ENCODE measurements at regions not wholly inside any gene's neighbourhood (a gene's known extent, or its start where the extent isn't known, plus 50 kb on each side); places are given as distances from the start of the nearest gene placed in this dataset.

- no peak for DNase-seq
These were observed 61.9 kb upstream of the NRSN1 start for GRCh38 chr6:24064106-24064505.

- no peak for DNase-seq
These were observed 61.2 kb upstream of the NRSN1 start for GRCh38 chr6:24064832-24065231.

GRCh38 chr6:24069526-24069925, 56.5 kb upstream of the NRSN1 start:
- DNase-seq, result no peak

GRCh38 chr6:24072038-24072746, 53.8 kb upstream of the NRSN1 start:
- no peak for DNase-seq

- DNase-seq, result no peak
These were observed 50.0 kb upstream of the NRSN1 start for GRCh38 chr6:24076011-24076410.

All from T-helper 1 cell (primary cell).